ENCODE measurements at regions not wholly inside any gene's neighbourhood (a gene's known extent, or its start where the extent isn't known, plus 50 kb on each side); places are given as distances from the start of the nearest gene placed in this dataset.
"Not testable (repeated sequence)": the region's sequence is repeated elsewhere in the genome, so short reads cannot be mapped to it uniquely, and the experiment has no call there.

GRCh38 chr6:27542485-27542884 is 69.6 kb upstream of the ZNF184 start:
- no peak overlapping the region for H3K4me3 ChIP-seq (ENCODE audit: low read depth, low read length)
- no peak for DNase-seq (ENCODE audit: low read depth, low spot score)
- TF ChIP-seq CTCF (IDR thresholded peaks at IDR 0.05; ENCODE audit: low read depth, low read length), result no peak
- in situ Hi-C loops (cut with HindIII; ENCODE audit: low sequenced_read_pairs), result no loop called here

GRCh38 chr6:27541933-27542297 is 69.0 kb upstream of the ZNF184 start:
- TF ChIP-seq CTCF (IDR thresholded peaks at IDR 0.05; ENCODE audit: low read depth, low read length), result no peak
- no peak for DNase-seq (ENCODE audit: low read depth, low spot score)
- no peak overlapping the region for H3K4me3 ChIP-seq (ENCODE audit: low read depth, low read length)
- in situ Hi-C loops (cut with HindIII; ENCODE audit: low sequenced_read_pairs), result no loop called here

DNA sequence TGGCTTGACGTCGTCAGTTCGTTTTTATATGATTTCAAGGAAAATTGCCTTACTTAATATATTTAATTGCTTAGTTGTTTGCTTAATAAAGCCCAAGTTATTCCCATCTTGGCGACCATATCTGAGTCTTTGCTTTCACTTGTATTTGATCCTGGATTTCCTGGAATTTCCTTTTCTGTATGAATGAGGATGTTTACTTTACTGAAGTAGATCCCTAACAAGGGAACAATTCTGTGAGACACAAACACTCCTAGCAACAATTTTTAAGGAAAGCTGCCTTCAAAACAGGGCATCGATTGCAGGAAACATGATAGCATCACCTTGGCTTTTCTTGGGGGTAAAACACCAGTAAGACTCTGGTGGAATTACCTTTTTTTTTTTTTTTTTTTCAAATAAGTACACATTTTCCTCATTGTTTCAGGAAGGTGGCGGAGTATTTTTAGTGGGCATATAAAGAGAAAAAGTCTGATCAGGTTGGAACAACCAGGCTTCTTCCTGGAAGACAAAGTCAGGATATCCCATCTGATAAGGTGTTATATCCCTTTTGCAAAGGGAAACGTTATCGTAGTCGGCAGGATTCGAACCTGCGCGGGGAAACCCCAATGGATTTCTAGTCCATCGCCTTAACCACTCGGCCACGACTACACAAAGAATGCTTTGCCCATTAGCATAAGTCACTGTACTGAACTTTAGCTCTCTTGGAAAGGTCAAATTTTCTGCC is 68.5 kb upstream of the ZNF184 start:
- DNase-seq (ENCODE audit: low read depth, low spot score), result no peak
- TF ChIP-seq CTCF (IDR thresholded peaks at IDR 0.05; ENCODE audit: low read depth, low read length), result no peak
- no peak overlapping the region for H3K4me3 ChIP-seq (ENCODE audit: low read depth, low read length)
- in situ Hi-C loops (cut with HindIII; ENCODE audit: low sequenced_read_pairs), result no loop called here

- in situ Hi-C loops (cut with HindIII; ENCODE audit: low sequenced_read_pairs), result no loop called here
- DNase-seq (ENCODE audit: low read depth, low spot score), result no peak
- no peak for TF ChIP-seq CTCF (IDR thresholded peaks at IDR 0.05; ENCODE audit: low read depth, low read length)
- H3K4me3 ChIP-seq (ENCODE audit: low read depth, low read length), result no peak overlapping the region
These were observed 66.6 kb upstream of the ZNF184 start for GRCh38 chr6:27539551-27539950.

DNA sequence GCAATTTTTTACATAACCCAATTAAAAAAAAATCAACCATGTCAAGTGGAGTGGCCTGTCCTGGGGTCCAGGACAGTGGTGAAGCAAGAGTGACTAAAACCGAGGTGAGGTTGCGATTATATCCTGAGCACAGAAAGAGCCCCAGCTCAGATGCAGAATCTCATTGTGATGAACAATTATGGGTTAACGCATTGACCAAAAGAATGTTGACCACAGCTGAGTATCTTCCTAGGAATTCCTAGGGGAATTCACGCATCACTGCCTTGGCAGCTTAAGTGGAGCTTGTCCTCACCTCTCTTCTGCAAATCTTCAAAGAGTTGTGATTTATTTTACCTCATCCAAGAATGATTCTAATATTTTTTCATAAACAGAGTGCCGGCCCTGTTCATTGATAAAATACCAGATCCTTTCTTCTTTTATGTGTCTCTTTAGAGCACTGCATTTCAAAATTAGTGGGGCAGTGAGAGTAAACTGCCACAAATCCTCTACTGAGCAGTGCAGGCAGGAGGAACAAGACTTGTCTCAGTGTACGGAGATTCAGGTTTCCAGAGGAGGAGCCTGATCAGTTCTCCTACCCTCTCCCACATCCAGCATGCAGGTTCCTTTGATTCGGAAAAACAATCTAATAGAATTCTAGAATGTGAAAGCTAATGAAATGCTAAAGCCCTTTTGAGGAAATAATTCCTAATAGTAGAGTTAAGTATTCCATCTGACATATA is 60.1 kb upstream of the ZNF184 start:
- DNase-seq (ENCODE audit: low read depth, low spot score), result peak; percentile 76
- H3K4me3 ChIP-seq (ENCODE audit: low read depth, low read length), result no peak overlapping the region
- no peak for TF ChIP-seq CTCF (IDR thresholded peaks at IDR 0.05; ENCODE audit: low read depth, low read length)
- in situ Hi-C loops (cut with HindIII; ENCODE audit: low sequenced_read_pairs), result no loop called here

GRCh38 chr6:27531772-27532459 is 59.0 kb upstream of the ZNF184 start:
- no peak for TF ChIP-seq CTCF (IDR thresholded peaks at IDR 0.05; ENCODE audit: low read depth, low read length)
- no peak for DNase-seq (ENCODE audit: low read depth, low spot score)
- in situ Hi-C loops (cut with HindIII; ENCODE audit: low sequenced_read_pairs), result no loop called here
- H3K4me3 ChIP-seq (ENCODE audit: low read depth, low read length), result no peak overlapping the region

- DNase-seq (ENCODE audit: low read depth, low spot score); in situ Hi-C loops (cut with HindIII; ENCODE audit: low sequenced_read_pairs); H3K4me3 ChIP-seq (ENCODE audit: low read depth, low read length): not testable (repeated sequence)
These were observed 56.9 kb upstream of the ZNF184 start for GRCh38 chr6:27529796-27530195.
